HepG2 (cell line): ENCODE measurements at regions not wholly inside any gene's neighbourhood (a gene's known extent, or its start where the extent isn't known, plus 50 kb on each side); places are given as distances from the start of the nearest gene placed in this dataset.

Source experiments
- ATAC-seq: fragments of 200-7000 bp; cut with Tn5 transposase; 3 replicates; pipeline ENCODE4 v1.9.1; 2020; ENCODE audit warnings: mild to moderate bottlenecking, moderate library complexity
- BruUV-seq: library from RNA; stranded (reverse); fragments of 400-500 nt; replicated peaks from 2 replicates; lab custom pipeline; 2021; lab: Mats Ljungman, UMichigan
- CTCF ChIA-PET: fragments of 300-600 bp; formaldehyde crosslinking; extraction: SDS; loops from one replicate; lab custom pipeline; 2021; ENCODE audit warnings: low total read pairs, inconsistent platforms, low intra/inter-chr PET ratio; lab: Yijun Ruan, JAX
- POLR2A ChIA-PET: fragments of 350-600 bp; sonication (Branson Sonifier 250); formaldehyde crosslinking; loops from one replicate; lab custom pipeline; 2020; ENCODE audit warnings: antibody characterized with exemption, inconsistent platforms; lab: Yijun Ruan, JAX
- DNase-seq: peaks from one replicate; pipeline ENCODE4 v3.0.0-alpha.2; 2015; ENCODE audit warnings: low spot score
- FAIRE-seq: peaks from 3 replicates; lab custom pipeline; 2011; peaks lifted over from hg19 to GRCh38; lab: Jason Lieb, UNC
- H2AFZ ChIP-seq: one replicate; pipeline ENCODE4 v1.6.1; 2011; ENCODE audit warnings: low read length, inconsistent platforms
- H3K27ac ChIP-seq: fragments of 300-600 bp; 3 replicates; pipeline ENCODE4 v1.8.0; 2011; ENCODE audit warnings: mixed run types, mild to moderate bottlenecking, mixed read lengths, low read length, inconsistent platforms; ENCODE audit not compliant: insufficient read depth; ENCODE audit errors: extremely low read length
- H3K27me3 ChIP-seq, 2 experiments: fragments of 200-600 bp in 1 of 2; 2 replicates in 1 of 2; 3 replicates in 1 of 2; pipeline versions ENCODE4 v1.6.0 to v1.8.0; 2011; ENCODE audit warnings: low read length in 2 of 2, mild to moderate bottlenecking in 2 of 2, moderate library complexity in 2 of 2, inconsistent platforms in 1 of 2; ENCODE audit not compliant: insufficient read depth in 2 of 2, control insufficient read depth in 1 of 2
- H3K36me3 ChIP-seq, 2 experiments: fragments of 200-600 bp in 1 of 2; replicated peaks in 1 of 2; 2 replicates in 1 of 2; 3 replicates in 1 of 2; pipeline versions ENCODE4 v1.5.1 to v1.8.0; 2011; ENCODE audit warnings: low read length in 2 of 2, inconsistent platforms in 1 of 2; ENCODE audit not compliant: insufficient read depth in 2 of 2, control insufficient read depth in 1 of 2
- H3K4me1 ChIP-seq: 2 replicates; pipeline ENCODE4 v1.5.1; 2012; ENCODE audit warnings: low read length, inconsistent platforms; ENCODE audit not compliant: insufficient read depth
- H3K4me2 ChIP-seq: 2 replicates; pipeline ENCODE4 v1.6.0; 2011; ENCODE audit warnings: low read depth, low read length, inconsistent platforms
- H3K4me3 ChIP-seq, 3 experiments: fragments of 200-600 bp in 1 of 3; sonication (generic), shearing (Covaris generic) in 1 of 3; replicated peaks in 1 of 3; 2 replicates each; pipeline ENCODE4 v1.5.1; 2011 to 2016; ENCODE audit warnings: low read length in 3 of 3, inconsistent platforms in 2 of 3, low read depth in 2 of 3, mild to moderate bottlenecking in 2 of 3, control low read depth in 1 of 3, mixed read lengths in 1 of 3; ENCODE audit not compliant: insufficient read depth in 1 of 3
- H3K79me2 ChIP-seq: one replicate; pipeline ENCODE4 v1.6.1; 2011; ENCODE audit warnings: low read length, inconsistent platforms; ENCODE audit not compliant: insufficient read depth
- H3K9ac ChIP-seq: 2 replicates; pipeline ENCODE4 v1.6.0; 2011; ENCODE audit warnings: mild to moderate bottlenecking, low read depth, low read length, inconsistent platforms; ENCODE audit not compliant: insufficient read depth
- H3K9me3 ChIP-seq: 2 replicates; pipeline ENCODE4 v1.5.1; 2012; ENCODE audit warnings: mild to moderate bottlenecking, low read length
- H4K20me1 ChIP-seq: 2 replicates; pipeline ENCODE4 v1.6.0; 2011; ENCODE audit warnings: inconsistent platforms, mild to moderate bottlenecking, low read length, moderate library complexity; ENCODE audit not compliant: insufficient read depth
- BCL6 ChIP-seq: IDR thresholded peaks from 2 replicates; pipeline ENCODE4 v1.6.1; 2016; ENCODE audit warnings: missing genetic modification reagents, missing compliant biosample characterization
- JUNB ChIP-seq: sonication (generic); formaldehyde crosslinking; IDR thresholded peaks from 2 replicates; pipeline ENCODE4 v1.8.0; 2022; ENCODE audit warnings: missing genetic modification reagents, mild to moderate bottlenecking, borderline replicate concordance
- PLSCR1 ChIP-seq: sonication (generic); formaldehyde crosslinking; IDR thresholded peaks from 2 replicates; pipeline ENCODE4 v1.5.0; 2020; ENCODE audit warnings: missing genetic modification reagents, mild to moderate bottlenecking, borderline replicate concordance
- ZEB1 ChIP-seq: IDR thresholded peaks from 2 replicates; pipeline ENCODE4 v1.6.1; 2012; ENCODE audit warnings: mild to moderate bottlenecking, low read depth, inconsistent platforms; ENCODE audit not compliant: insufficient replicate concordance
- ZNF121 ChIP-seq: sonication (generic); formaldehyde crosslinking; IDR thresholded peaks from 2 replicates; pipeline ENCODE4 v1.5.0; 2020; ENCODE audit warnings: mild to moderate bottlenecking, missing genetic modification reagents
- ZNF343 ChIP-seq: sonication (generic); formaldehyde crosslinking; IDR thresholded peaks from 2 replicates; pipeline ENCODE4 v1.4.0; 2020; ENCODE audit warnings: mild to moderate bottlenecking, missing genetic modification reagents
- ZNF549 ChIP-seq: sonication (generic); formaldehyde crosslinking; IDR thresholded peaks from 2 replicates; pipeline ENCODE4 v1.5.0; 2020; ENCODE audit warnings: missing genetic modification reagents
- ZNF639 ChIP-seq: conservative IDR thresholded peaks from 2 replicates; pipeline ENCODE4 v1.6.1; 2018; ENCODE audit warnings: missing genetic modification reagents
- WGBS: methylation state at CpG from one replicate; pipeline ENCODE4 v1.1.6; 2017; ENCODE audit warnings: low lambda C conversion rate; 5-methylcytosine and 5-hydroxymethylcytosine counted together
- in situ Hi-C: cut with HindIII; loops from 2 replicates; pipeline ENCODE4 v1.10.0; 2017; ENCODE audit warnings: low pct_unique_long_range_greater_than_20kb; ENCODE audit not compliant: extremely low pct_ligation_motif_present
- intact Hi-C: fragments of 100-400 bp; cut with micrococcal nuclease; formaldehyde crosslinking; loops from one replicate; pipeline ENCODE4 v1.10.0; 2022; ENCODE audit not compliant: unreplicated experiment
- TF ChIP-seq, protein P1 (sequence below): sonication (generic); formaldehyde crosslinking; IDR thresholded peaks from 2 replicates; pipeline ENCODE4 v1.9.0; 2021; ENCODE audit warnings: missing genetic modification reagents, borderline replicate concordance
- TF ChIP-seq, protein P2 (sequence below): sonication (generic); formaldehyde crosslinking; IDR thresholded peaks from 2 replicates; pipeline ENCODE4 v1.4.0; 2020; ENCODE audit warnings: missing genetic modification reagents

- TF ChIP-seq ZNF121 (CRISPR knock-in tag) (no peak), ZNF549 (no peak), JUNB (CRISPR knock-in tag) (no peak), ZNF639 (CRISPR knock-in tag) (no peak), ZEB1 (no peak), ZNF343 (CRISPR knock-in tag) (no peak), PLSCR1 (CRISPR knock-in tag) (no peak), BCL6 (no peak)
- TF ChIP-seq, protein P1, sequence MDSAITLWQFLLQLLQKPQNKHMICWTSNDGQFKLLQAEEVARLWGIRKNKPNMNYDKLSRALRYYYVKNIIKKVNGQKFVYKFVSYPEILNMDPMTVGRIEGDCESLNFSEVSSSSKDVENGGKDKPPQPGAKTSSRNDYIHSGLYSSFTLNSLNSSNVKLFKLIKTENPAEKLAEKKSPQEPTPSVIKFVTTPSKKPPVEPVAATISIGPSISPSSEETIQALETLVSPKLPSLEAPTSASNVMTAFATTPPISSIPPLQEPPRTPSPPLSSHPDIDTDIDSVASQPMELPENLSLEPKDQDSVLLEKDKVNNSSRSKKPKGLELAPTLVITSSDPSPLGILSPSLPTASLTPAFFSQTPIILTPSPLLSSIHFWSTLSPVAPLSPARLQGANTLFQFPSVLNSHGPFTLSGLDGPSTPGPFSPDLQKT (CRISPR knock-in tag) = no peak
- TF ChIP-seq, protein P2, sequence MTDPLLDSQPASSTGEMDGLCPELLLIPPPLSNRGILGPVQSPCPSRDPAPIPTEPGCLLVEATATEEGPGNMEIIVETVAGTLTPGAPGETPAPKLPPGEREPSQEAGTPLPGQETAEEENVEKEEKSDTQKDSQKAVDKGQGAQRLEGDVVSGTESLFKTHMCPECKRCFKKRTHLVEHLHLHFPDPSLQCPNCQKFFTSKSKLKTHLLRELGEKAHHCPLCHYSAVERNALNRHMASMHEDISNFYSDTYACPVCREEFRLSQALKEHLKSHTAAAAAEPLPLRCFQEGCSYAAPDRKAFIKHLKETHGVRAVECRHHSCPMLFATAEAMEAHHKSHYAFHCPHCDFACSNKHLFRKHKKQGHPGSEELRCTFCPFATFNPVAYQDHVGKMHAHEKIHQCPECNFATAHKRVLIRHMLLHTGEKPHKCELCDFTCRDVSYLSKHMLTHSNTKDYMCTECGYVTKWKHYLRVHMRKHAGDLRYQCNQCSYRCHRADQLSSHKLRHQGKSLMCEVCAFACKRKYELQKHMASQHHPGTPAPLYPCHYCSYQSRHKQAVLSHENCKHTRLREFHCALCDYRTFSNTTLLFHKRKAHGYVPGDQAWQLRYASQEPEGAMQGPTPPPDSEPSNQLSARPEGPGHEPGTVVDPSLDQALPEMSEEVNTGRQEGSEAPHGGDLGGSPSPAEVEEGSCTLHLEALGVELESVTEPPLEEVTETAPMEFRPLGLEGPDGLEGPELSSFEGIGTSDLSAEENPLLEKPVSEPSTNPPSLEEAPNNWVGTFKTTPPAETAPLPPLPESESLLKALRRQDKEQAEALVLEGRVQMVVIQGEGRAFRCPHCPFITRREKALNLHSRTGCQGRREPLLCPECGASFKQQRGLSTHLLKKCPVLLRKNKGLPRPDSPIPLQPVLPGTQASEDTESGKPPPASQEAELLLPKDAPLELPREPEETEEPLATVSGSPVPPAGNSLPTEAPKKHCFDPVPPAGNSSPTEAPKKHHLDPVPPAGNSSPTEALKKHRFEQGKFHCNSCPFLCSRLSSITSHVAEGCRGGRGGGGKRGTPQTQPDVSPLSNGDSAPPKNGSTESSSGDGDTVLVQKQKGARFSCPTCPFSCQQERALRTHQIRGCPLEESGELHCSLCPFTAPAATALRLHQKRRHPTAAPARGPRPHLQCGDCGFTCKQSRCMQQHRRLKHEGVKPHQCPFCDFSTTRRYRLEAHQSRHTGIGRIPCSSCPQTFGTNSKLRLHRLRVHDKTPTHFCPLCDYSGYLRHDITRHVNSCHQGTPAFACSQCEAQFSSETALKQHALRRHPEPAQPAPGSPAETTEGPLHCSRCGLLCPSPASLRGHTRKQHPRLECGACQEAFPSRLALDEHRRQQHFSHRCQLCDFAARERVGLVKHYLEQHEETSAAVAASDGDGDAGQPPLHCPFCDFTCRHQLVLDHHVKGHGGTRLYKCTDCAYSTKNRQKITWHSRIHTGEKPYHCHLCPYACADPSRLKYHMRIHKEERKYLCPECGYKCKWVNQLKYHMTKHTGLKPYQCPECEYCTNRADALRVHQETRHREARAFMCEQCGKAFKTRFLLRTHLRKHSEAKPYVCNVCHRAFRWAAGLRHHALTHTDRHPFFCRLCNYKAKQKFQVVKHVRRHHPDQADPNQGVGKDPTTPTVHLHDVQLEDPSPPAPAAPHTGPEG (CRISPR knock-in tag) = no peak
- Histone ChIP-seq H3K9me3 (no peaks in the 10 kb centered on the region), H2AFZ (no peak overlapping the region), H3K4me2 (no peak overlapping the region), H3K4me3 (no peak overlapping the region), H3K27me3 (peaks cover 4 to 63% of the 10 kb centered on the region in 2 experiments), H3K36me3 (no peaks in the 10 kb centered on the region), H3K27ac (no peak overlapping the region), H3K9ac (no peak overlapping the region), H3K4me1 (no peaks in the 10 kb centered on the region), H3K79me2 (no peaks in the 10 kb centered on the region), H4K20me1 (peaks cover 5% of the 10 kb centered on the region; the same call in 1 of the 2 replicates)
- ChIA-PET CTCF (no interaction called here), POLR2A (no interaction called here)
- in situ Hi-C loops = no loop called here
- ATAC-seq = no peak
- 18% methylated on average over 13 of the region's 24 CpGs for WGBS
- intact Hi-C loops = no loop called here
- no TSS peak for BruUV-seq
- no peak for FAIRE-seq
- no peak for DNase-seq
Observed at GRCh38 chr4:1523907-1524636, 117.8 kb upstream of the NKX1-1 start.
